ENCODE measurements at regions not wholly inside any gene's neighbourhood (a gene's known extent, or its start where the extent isn't known, plus 50 kb on each side); places are given as distances from the start of the nearest gene placed in this dataset.

DNA sequence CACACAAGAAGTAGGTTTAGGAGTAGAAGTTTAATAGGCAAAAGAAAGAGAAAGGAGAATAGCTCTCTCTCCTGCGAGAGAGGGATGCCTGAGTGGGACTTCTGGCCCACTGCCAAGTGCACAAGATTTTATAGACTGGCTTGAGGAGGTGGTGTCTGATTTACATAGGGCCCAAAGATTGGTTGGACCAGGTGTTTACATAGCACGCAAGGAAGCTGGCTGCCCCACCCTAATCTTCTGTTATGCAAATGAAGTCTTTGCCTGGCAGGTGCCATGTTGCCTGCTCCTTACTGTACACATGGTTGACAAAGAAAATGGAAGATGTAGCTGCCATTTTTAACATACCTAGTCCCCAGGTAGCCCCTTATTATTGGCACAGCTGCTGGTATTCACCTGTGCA lies 170.8 kb upstream of the GATB start:
- TF ChIP-seq EZH2 (IDR thresholded peaks at IDR 0.05; ENCODE audit: insufficient read depth, poor library complexity, severe bottlenecking) (no peak), EZH2phosphoT487 (IDR thresholded peaks at IDR 0.05; ENCODE audit: insufficient read depth, low read depth) (no peak)

All from GM23248 (cell line).